Femur (tissue), 1 donor: ENCODE measurements at regions not wholly inside any gene's neighbourhood (a gene's known extent, or its start where the extent isn't known, plus 50 kb on each side); places are given as distances from the start of the nearest gene placed in this dataset.

Experiments
- DNase-seq: peaks from one replicate; pipeline ENCODE4 v3.0.0-alpha.2; 2017

DNA sequence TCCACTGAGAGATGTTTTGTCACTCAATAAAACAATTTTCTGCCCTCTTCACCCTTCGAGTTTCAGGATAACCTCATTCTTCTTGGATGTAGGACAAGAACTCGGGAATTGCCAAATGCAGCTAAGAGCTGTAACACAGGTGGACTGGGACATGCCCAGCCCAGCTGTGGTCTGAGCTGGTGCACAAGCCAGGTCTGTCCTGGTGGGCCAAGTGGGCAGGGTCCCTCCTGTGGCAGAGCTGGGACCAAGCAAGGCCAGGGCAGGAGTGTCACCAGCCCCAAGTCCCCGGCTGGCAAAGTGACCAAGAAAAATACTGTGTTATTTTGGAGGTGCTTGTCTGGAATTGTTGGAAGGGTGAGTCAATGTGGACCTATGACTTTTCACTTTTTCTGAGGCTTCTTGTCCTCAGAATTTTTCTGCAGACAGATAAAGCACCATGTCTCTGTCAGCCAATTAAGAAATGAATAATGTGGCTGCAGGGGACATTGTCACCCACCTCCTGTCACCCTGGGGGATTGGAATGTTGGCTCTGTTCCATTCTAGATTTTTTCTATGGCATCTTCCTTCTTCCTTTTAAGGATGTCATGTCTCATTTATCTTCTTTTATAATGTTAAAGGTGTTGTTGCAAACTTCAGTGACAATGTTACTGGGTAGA lies 645.2 kb upstream of the EPHA6 start:
- no peak for DNase-seq

DNA sequence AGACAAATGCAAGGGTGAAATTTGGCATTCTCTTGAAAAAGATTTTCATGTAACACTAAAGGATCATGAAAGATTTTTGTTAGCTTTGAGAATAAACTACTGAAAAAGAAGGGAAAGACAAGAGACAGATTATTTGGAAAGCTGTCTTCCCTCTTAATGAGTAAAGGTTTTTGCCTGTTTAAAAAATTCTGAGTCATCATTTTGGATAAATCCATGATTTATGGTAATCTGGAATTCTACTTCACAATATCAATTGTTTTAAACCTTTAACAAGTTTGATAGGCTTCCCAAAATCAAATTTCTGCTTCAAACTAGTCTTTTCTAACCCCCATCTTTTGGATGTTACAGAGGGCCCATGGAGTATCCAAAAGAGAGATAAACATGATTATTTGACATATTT lies 641.5 kb upstream of the EPHA6 start:
- DNase-seq = no peak

DNA sequence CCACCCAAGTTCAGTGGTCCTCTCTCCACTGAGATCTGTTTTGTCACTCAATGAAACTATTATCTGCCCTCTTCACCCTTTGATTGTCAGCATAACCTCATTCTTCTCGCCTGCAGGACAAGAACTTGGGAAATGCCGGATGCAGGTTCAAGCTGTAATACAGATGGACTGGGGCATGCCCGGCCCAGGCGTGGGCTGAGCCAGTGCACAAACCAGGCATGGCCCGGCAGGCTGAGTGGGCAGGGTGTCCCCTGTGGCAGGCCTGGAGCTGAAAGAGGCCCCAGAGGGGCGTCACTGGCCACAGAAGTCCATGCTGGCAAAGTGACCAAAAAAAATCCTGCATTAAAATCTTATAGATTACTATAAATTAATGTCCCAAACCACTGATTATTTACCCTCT lies 638.9 kb upstream of the EPHA6 start:
- DNase-seq = no peak

DNA sequence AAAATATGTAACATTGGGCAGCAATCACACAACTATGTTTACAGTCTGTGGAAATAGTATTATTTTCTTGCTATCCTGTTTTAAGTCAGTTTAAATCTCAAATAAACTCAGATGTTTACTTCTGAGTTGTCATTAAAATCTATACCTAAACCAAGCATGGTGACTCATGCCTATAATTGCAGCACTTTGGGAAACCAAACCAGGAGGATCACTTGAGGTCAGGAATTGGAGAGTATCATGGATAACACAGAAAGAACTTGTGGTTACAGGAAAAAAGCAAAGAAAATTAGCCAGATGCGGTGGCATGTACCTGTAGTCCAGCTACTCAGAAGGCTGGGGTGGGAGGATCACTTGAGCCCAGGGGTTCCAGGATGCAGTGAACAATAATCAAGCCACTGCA lies 631.6 kb upstream of the EPHA6 start:
- DNase-seq = no peak

DNA sequence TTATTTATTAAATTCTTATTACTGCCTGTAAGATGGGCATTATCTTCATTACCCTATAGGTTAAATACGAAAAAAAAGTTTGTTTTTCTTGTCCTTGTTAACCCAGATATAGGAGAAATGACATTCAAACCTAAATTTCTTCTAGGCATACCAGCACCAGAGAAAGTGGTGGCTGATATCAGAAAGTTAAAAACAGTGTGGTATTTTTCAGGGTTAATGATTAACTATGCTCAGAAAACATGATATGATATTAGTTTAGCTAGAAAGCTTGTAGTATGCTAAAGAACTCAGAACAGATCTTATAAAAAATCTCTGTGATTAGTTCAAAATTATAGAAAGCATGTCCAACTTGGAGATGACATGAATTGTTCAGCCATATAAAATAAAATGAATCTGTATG lies 630.5 kb upstream of the EPHA6 start:
- DNase-seq = no peak

DNA sequence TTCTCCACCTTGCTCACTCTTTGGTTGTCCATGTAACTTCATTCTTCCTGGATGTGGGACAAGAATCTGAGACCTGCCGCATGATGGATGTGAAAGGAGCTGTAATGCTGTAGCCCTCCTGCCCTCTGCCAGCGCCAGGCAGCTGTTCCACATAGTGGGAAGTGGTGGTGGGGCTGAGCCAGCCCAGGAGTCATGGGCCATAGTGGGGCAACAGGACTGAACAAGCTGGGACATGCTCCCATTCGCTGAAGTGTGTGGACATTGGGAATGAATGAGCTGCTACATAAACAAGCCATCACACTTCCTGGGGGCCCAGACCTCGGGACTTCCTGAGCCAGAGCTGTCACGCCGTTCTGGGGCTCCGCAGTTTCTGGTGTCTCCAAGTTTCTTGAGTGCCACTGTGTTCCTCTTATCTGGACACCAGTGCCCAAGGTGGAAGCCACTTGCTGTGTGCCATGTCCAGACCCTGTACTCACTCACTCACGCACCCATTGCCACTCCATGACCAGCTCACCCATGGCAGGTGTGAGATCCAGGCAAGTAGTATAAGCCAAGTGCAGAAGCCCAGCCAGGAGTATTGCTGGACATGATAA lies 624.3 kb upstream of the EPHA6 start:
- no peak for DNase-seq

DNA sequence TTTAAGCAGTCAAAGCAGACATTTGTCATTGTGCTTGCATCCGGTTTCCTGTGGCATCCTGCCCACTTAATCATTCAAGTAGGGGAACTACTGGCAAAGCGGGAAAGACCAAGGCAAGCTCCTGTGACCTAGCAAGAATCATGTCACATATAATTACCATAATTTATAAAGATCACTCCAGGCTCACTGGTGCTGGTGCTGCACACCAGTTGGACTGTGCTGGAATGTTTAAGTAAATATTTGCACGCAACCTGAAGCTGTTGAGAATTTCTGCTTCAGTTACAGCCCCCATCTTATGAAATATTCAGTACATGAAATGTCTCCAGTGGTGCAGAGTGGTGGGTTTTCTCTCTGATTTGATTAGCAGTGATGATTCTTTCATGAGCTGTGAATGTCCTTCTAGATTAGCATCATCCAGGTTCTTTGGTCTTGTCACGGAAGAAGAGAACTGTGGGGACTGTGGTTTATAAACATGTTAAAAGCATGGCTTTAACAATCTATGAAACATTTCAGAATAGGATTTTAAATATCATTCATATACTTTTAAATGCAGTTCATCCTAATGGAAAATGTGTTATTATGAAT lies 621.3 kb upstream of the EPHA6 start:
- DNase-seq = no peak

DNA sequence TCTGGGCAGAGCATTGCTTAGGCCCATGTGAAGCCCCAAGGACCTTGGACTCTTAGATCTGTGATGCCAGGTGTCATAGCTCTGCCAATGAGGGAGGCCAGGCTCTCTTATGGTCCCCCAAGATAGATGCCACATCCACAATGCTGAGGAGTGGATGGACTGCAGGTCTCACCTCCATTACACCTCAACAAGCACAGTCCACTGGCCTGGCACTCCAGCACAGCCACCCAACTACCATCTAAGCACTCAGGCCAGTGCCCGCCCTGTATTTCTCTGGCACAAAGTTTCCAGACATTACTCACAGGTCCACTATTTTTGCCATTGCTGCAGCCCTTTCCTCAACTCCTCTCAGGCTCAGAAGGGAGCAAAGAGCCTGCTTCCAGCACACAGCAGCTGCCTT lies 613.5 kb upstream of the EPHA6 start:
- no peak for DNase-seq

DNA sequence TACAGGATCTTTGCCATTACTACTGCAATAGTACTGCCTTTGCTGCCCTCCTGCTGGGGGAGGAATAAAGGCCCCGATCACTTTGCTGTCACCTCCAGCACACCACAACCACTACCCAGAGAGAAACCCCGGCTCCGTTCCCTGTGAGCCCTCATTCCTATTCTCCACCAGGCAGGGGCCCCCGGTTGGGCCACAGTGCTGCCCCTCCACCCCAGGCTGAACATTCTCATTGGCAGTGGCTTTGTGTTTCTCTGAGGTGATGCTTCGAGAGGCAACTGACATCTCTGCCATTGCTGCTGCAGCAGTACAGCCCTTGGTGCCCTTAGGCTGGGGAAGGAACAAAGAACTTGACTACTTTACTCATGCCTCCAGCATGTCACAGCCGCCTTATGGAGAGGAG lies 612.9 kb upstream of the EPHA6 start:
- no peak for DNase-seq

DNA sequence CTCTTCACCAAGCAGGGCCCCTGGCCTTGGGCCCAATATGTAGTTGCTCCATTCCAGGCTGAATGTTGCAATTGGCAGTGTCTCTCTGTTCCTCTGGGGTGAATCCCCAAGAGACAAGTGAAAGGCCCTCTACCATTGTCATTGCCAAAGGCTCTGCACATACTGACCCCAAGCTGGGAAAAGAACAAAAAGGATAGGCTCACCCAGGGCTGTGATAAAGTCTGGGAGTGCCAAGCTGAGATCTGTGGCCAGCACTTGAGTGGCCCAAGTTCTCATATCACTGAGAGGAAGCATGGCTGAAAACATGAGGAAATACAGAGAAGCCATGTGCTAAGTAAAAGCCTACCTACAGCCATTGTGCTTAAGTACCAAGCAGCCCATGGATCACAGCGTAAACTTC lies 612.2 kb upstream of the EPHA6 start:
- DNase-seq = no peak

DNA sequence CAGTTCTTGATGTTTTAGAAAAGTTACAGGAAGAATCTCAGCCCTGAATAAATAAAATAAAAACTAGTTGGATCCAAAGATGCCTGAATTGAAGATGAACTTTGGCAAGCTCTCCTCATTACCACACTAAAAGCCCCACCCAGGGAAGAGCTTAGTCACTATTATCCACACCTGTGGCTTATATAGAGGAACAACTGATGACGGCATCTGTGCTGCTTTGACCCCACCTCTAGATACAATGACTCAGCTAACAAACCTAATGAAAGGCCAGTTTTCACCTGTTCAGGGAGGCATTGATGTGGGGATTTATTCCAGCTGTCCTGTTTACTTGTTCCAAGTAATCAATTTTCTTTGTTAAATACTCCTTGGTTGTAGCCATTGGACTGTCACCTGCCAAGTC lies 604.7 kb upstream of the EPHA6 start:
- no peak for DNase-seq

DNA sequence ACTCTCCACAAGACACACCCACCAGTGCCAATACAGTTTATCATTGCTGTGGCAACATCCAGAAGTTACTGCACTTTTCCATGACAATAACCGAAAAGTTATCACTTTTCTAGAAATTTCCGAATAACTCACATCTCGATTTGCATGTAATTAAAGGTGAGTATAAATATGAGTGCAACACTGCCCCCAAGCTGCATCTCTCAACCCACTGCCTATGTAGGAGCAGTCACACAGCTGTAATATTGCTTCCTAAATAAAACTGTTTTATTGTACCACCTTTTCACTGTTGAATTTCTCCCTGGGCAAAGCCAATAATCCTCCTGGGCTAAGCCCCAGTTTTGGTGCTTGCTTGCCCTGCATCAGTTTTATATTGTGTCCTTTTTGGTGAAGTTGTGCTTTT lies 601.0 kb upstream of the EPHA6 start:
- DNase-seq = no peak

DNA sequence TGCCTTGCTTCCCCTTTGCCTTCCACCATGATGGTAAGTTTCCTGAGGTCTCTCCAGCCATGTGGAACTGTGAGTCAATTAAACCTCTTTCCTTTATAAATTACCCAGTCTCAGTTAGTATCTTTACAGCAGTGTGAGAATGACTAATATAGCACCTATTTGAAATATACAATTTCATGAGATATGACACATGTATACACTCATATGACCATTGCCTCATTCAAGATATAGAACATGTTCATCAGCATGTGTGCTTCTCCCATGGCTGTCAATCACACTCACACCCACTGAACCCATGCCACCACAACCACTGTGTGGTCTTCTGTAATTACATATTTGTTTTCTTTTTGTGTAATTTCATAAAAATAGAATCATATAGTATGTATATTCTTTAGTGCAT lies 599.5 kb upstream of the EPHA6 start:
- no peak for DNase-seq

DNA sequence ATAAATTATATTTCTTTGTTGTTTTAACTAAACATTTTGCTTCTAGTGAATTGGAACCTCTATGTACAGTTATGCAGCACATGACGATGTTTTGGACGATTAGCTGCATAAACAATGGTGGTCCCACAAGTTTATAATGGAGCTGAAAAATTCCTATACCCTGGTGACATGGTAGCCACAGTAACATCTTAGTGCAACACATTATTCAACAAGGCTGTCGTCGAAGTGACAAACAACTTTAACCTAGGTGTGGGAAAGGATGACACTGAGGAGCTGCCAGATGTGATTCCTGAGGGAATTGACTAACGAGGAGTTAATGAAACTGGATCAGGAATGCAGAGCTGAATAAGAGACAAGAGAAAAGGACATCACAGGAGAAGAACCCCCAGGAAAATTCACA lies 588.9 kb upstream of the EPHA6 start:
- no peak for DNase-seq

DNA sequence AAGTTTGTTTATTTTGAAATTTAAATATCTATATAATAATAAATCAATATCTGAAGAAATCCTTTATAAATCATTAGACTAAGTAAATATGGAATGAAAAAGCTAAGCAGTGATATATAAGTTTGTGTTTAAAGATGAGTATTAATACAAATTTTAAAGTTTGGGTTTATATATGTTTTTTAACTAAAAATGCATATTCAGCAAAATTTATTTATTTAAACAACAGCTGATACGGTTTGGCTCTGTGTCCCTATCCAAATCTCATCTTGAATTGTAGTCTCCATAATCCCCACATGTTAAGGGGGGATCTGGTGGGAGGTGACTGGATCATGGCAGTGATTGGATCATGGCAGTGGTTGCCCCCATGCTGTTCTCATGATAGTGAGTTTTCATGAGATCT lies 580.7 kb upstream of the EPHA6 start:
- DNase-seq = no peak

DNA sequence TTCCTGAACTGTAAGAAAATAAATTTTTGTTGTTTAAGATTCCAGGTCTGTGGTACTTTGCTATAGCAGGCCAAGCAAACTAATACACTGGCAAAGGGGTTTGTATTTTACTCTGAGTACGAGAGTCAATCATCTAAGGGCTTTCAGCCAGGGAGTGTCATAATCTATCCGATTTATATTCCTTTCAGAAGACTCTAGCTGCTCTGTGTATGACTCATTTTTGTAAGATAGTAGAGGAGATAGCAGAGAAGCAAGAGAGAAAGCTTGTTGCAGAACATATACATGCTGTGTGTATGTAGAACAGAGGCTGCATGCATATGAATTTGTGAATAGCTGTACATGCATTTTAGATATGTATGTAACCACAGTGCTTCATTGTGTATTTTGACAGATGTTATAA lies 577.9 kb upstream of the EPHA6 start:
- no peak for DNase-seq

DNA sequence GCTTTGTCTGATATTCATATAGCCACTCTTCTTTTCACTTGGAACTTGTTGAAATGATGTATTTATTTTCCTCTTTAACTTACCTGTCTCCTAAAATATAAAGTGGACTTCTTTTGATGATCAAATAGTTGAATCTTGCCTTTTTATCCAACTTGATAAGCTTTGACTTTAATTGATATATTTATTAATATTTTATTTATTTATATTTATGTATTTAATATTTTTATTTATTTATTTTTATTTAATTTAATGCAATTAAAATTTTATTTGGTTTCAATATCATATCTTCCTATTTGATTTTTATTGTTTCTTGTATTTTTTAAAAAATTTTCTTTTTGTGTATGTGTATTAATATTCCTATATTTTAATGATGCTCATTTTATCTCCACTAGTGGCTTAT lies 555.1 kb upstream of the EPHA6 start:
- no peak for DNase-seq

DNA sequence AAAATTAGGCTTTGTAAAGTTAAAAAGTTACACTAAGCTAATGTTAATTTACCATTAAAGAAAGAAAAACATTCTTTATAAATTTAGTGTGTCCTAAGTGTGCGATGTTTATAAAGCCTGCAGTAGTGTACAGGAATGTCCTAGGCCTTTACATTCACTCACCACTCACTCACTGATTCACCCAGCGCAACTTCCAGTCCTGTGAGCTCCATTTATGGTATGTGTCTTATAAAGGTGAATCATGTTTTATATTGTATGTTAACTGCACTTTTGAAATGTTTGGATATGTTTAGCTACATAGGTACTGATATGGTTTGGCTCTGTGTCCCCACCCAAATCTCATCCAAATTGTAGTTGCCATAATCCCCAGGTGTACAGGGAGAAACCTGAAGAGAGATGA lies 549.7 kb upstream of the EPHA6 start:
- DNase-seq = no peak

DNA sequence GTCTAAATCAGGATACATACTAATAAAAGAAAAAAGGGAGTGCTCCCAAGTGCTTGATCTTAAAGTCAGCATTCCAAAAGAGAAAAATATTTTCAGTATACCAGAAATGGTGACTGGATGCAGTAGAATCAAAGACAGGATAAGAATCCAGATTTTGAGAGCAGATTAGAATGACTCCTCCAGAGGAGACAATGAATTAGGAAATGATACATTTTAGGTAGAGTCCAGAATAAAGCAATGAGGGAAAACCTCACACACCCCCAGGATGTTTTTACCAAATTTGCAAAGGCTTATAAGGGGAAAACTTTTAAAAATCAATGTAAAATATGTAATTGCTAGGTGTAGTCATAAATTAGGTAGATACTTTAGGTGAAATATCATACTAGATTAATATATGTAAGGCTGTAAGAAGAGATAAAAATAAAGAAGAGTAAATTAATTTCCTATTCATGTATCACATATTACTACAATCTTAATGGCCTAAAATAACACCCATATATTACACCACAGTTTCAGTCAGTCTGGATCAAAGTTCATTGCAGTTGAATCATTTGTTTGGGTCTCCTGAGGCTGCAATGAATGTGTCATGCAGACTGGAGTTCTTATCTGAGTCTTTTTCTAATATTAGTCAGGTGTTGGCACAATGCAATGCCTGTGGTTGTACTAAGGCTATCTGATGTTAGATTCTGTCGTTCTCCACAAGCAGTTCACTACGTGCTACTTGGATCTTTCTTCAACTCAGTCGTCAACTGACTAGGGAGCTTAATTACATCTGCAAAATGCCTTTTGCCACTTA lies 547.8 kb upstream of the EPHA6 start:
- DNase-seq = no peak

DNA sequence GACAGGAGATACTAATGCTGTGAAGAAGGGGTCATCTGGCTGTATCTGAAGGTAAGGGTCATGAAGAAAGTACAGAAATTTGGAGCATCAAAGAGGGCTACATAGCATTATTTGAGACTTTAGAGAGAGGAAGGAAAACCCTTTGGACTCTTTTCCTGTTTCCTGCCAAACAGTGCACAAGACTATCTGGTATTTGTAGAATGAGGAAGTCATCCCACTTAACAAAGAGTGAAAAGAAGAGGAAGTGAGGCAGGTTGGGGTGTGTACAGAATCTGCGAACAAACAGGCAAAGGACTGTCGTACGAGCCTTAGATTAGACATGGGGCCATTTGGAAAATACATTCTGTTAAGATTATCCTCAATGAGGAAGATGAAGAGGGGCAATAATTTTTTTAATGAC lies 546.8 kb upstream of the EPHA6 start:
- no peak for DNase-seq

DNA sequence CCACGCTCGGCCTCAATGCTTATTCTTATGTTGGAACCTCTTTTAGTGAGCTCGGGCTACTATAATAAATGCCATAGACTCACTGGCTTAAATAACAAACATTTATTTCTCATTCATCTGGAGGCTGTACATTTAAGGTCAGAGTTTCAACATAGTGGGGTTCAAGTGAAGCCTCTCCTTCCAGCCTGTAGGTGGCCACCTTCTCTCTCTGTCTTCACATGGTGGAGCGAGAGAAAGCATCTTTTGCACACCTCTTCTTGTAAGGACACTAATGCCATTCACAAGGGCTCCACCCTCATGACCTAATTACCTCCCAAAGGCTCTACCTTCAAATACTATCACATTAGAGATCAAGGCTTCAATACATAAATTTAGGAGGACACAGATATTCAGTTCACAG lies 520.3 kb upstream of the EPHA6 start:
- no peak for DNase-seq

DNA sequence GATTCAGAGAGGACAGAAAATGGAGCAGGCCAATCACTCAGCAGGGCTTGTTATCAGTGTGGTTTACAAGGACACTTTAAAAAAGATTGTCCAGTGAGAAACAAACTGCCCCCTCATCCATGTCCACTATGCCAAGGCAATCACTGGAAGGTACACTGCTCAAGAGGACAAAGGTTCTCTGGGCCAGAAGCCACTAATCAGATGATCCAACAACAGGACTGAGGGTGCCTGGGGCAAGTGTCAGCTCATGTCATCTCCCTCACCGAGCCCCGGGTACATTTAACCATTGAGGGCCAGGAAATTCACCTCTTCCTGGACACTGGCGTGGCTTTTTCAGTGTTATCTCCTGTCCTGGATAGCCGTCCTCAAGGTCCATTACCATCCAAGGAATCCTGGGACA lies 513.7 kb upstream of the EPHA6 start:
- DNase-seq = no peak

DNA sequence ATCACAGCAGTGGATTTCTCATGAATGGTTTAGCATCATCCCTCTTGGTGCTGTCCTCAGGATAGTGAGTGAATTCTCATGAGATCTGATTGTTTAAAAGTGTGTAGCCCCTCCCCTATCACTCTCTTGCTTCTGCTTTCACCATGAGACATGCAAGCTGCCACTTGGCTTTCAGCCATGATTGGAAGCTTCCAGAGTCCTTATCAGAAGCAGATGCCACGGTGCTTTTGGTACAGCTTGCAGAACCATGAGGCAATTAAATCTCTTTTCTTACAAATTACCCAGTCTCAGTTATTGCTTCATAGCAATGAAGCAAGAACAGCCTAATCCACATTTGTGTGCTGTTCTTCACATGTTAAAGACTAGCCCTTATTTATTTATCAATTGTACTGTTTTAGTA lies 495.2 kb upstream of the EPHA6 start:
- DNase-seq = no peak

DNA sequence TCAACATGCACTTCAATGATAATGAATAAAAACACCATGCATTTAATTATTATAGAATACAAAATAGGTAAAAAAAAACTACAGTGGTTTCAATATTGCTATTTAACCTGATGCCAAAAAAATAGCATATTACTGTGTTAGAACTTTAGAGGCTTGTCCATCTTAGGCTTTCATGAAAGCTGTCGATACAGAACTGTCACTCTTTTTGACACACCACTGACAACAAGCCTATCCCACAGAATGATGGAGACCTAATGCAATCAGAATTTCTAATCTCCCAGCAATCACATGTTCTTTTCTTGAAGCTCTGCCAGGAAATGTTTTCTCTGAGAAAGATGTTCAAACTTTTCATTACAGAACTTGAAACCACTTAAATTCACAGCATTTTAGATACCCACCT lies 490.3 kb upstream of the EPHA6 start:
- no peak for DNase-seq
